ENCODE measurements at regions not wholly inside any gene's neighbourhood (a gene's known extent, or its start where the extent isn't known, plus 50 kb on each side); places are given as distances from the start of the nearest gene placed in this dataset.

- TF ChIP-seq, protein P1, sequence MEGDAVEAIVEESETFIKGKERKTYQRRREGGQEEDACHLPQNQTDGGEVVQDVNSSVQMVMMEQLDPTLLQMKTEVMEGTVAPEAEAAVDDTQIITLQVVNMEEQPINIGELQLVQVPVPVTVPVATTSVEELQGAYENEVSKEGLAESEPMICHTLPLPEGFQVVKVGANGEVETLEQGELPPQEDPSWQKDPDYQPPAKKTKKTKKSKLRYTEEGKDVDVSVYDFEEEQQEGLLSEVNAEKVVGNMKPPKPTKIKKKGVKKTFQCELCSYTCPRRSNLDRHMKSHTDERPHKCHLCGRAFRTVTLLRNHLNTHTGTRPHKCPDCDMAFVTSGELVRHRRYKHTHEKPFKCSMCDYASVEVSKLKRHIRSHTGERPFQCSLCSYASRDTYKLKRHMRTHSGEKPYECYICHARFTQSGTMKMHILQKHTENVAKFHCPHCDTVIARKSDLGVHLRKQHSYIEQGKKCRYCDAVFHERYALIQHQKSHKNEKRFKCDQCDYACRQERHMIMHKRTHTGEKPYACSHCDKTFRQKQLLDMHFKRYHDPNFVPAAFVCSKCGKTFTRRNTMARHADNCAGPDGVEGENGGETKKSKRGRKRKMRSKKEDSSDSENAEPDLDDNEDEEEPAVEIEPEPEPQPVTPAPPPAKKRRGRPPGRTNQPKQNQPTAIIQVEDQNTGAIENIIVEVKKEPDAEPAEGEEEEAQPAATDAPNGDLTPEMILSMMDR (IDR thresholded peaks at IDR 0.05 in 8 of 11, conservative IDR thresholded peaks at IDR 0.05 in 3 of 11): no peak
- TF ChIP-seq POLR2AphosphoS5 (IDR thresholded peaks at IDR 0.05): no peak
Measured at GRCh38 chr5:143691287-143691944, 120.5 kb upstream of the HMHB1 start.

All from spleen (tissue), 7 donors.